Heart left ventricle (tissue), 16 donors: ENCODE measurements at regions not wholly inside any gene's neighbourhood (a gene's known extent, or its start where the extent isn't known, plus 50 kb on each side); places are given as distances from the start of the nearest gene placed in this dataset.

Experiments
- ATAC-seq, 4 donors: fragments of 200-7000 bp; cut with Tn5 transposase; one replicate each; pipeline ENCODE4 v1.9.1; 2020 to 2022; ENCODE audit warnings: moderate library complexity in 4 of 4, mild to moderate bottlenecking in 3 of 4, moderate number of reproducible peaks in 1 of 4
- DNase-seq, 5 donors: peaks; one replicate each; pipeline ENCODE4 v3.0.0-alpha.2; 2020
- H3K27ac ChIP-seq, 12 donors: fragments of 200-600 bp; sonication (generic) in 4 of 12; one replicate each; pipeline versions ENCODE4 v1.5.0 to v1.8.0; 2016 to 2022; ENCODE audit warnings: mild to moderate bottlenecking in 2 of 12
- H3K27me3 ChIP-seq, 9 donors: fragments of 200-600 bp; sonication (generic) in 2 of 9; one replicate each; pipeline versions ENCODE4 v1.5.1 to v1.8.0; 2016 to 2022; ENCODE audit warnings: mild to moderate bottlenecking in 3 of 9
- H3K36me3 ChIP-seq, 9 donors: fragments of 200-600 bp; sonication (generic) in 2 of 9; one replicate each; pipeline versions ENCODE4 v1.5.0 to v1.8.0; 2018 to 2022; ENCODE audit warnings: mild to moderate bottlenecking in 2 of 9
- H3K4me1 ChIP-seq, 12 donors: fragments of 200-600 bp; sonication (generic) in 4 of 12; one replicate each; pipeline versions ENCODE4 v1.5.0 to v1.8.0; 2016 to 2022; ENCODE audit warnings: mild to moderate bottlenecking in 3 of 12
- H3K4me3 ChIP-seq, 12 donors: fragments of 200-600 bp; sonication (generic) in 4 of 12; one replicate each; pipeline versions ENCODE4 v1.5.0 to v1.8.0; 2017 to 2022; ENCODE audit warnings: mild to moderate bottlenecking in 9 of 12, moderate library complexity in 4 of 12
- H3K9me3 ChIP-seq, 12 donors: fragments of 200-600 bp; sonication (generic) in 4 of 12; one replicate each; pipeline versions ENCODE4 v1.5.0 to v1.8.0; 2016 to 2022; ENCODE audit warnings: mild to moderate bottlenecking in 1 of 12
- CTCF ChIP-seq, 12 donors: fragments of 200-600 bp; sonication (generic) in 4 of 12; IDR thresholded peaks; one replicate each; pipeline versions ENCODE4 v1.5.0 to v1.8.0; 2018 to 2022; ENCODE audit warnings: antibody characterized with exemption in 12 of 12, mild to moderate bottlenecking in 5 of 12
- POLR2A ChIP-seq, 2 donors: fragments of 450-650 bp; IDR thresholded peaks; one replicate each; pipeline ENCODE4 v1.6.1; 2017; ENCODE audit warnings: antibody characterized with exemption in 2 of 2, mild to moderate bottlenecking in 2 of 2, moderate library complexity in 2 of 2
- WGBS, 4 donors: extraction: QIAGEN DNeasy Blood & Tissue Kit in 2 of 4; methylation state at CpG; one replicate each; pipeline versions ENCODE4 v1.1.5 to v1.1.7; 2013 to 2018; 5-methylcytosine and 5-hydroxymethylcytosine counted together
- intact Hi-C, 10 donors: fragments of 100-400 bp; cut with DNase I; formaldehyde crosslinking; loops; one replicate each; pipeline versions ENCODE4 v1.11.1 to v1.14.2; 2022
- donor health status: ischemic (EF 13 %, LVEDD 7.1; RV severe dilation, severe dysfunction).
- donor health status: healthy with polysubstance abuse.
- donor health status: DM: no; HTN: yes; CAD: no.
- donor health status: DM: no; HTN: no; CAD: no.
- donor health status: ischemic (EF 25% LVEDD 6.9; RV normal size, moderate dysfunction).
- donor health status: ischemic (EF 25% LVEDD 5.7; RV mildly dilated, moderate dysfunction).
- donor health status: healthy.
- donor health status: DM: yes; HTN: yes; CAD: no.
- donor health status: ischemic (EF 35%, LVEDD 5.7; RV mildly dilated, moderate dysfunction).
- donor health status: nonischemic (EF 11% LVEDD 7.7; RV severe dilation, severe dysfunction).
- donor health status: DM: yes; HTN: yes; CAD: no.
- donor health status: PGD.
- donor health status: ischemic (EF 29% LVEDD 5.4; RV normal size, mild dysfunction).
- donor health status: nonischemic (EF 23%, LVEDD 6.1; RV moderate dilation, normal function).

GRCh38 chr20:52364405-52364804 lies 172.8 kb upstream of the ZFP64 start:
- no peak for ATAC-seq
- 75 to 80% (median 79%) methylated on average over 1 of the region's 1 CpG for WGBS, 4 donors
- Histone ChIP-seq H3K27ac (no peak overlapping the region), H3K4me1 (no peaks in the 10 kb centered on the region), H3K36me3 (no peaks in the 10 kb centered on the region), H3K4me3 (no peak overlapping the region), H3K27me3 (peaks cover 0 to 4% (median 0%) of the 10 kb centered on the region in 9 donors), H3K9me3 (peaks cover 0 to 10% (median 0%) of the 10 kb centered on the region in 12 donors)
- intact Hi-C loops: no loop called here
- no peak for TF ChIP-seq CTCF (IDR thresholded peaks at IDR 0.05)
- no peak for DNase-seq

GRCh38 chr20:52361650-52362049 lies 170.1 kb upstream of the ZFP64 start:
- no peaks in the 10 kb centered on the region for H3K36me3 ChIP-seq
- intact Hi-C loops: no loop called here
- WGBS, 4 donors: 90 to 93% (median 91%) methylated on average over 3 of the region's 3 CpGs
- no peak overlapping the region for H3K27ac ChIP-seq
- peaks cover 0 to 5% (median 0%) of the 10 kb centered on the region in 12 donors for H3K9me3 ChIP-seq
- H3K4me1 ChIP-seq: no peaks in the 10 kb centered on the region
- peaks cover 0 to 5% (median 0%) of the 10 kb centered on the region in 9 donors for H3K27me3 ChIP-seq
- TF ChIP-seq CTCF (IDR thresholded peaks at IDR 0.05): no peak
- TF ChIP-seq POLR2A (IDR thresholded peaks at IDR 0.05): no peak
- no peak for DNase-seq
- ATAC-seq: no peak
- no peak overlapping the region for H3K4me3 ChIP-seq

GRCh38 chr20:52349806-52350205 lies 158.2 kb upstream of the ZFP64 start:
- no peaks in the 10 kb centered on the region for H3K36me3 ChIP-seq
- ATAC-seq: no peak
- DNase-seq: no peak
- H3K9me3 ChIP-seq: peaks cover 0 to 12% (median 0%) of the 10 kb centered on the region in 12 donors
- no peaks in the 10 kb centered on the region for H3K27me3 ChIP-seq
- intact Hi-C loops: no loop called here
- 31 to 58% (median 41%) methylated on average over 3 of the region's 3 CpGs for WGBS, 4 donors
- TF ChIP-seq CTCF (IDR thresholded peaks at IDR 0.05) (no peak), POLR2A (IDR thresholded peaks at IDR 0.05) (no peak)
- H3K27ac ChIP-seq: no peak overlapping the region
- H3K4me1 ChIP-seq: peaks cover 0 to 3% (median 0%) of the 10 kb centered on the region in 12 donors
- no peak overlapping the region for H3K4me3 ChIP-seq

GRCh38 chr20:52348434-52348833 lies 156.9 kb upstream of the ZFP64 start:
- H3K27ac ChIP-seq: no peak overlapping the region
- DNase-seq (no peak), ATAC-seq (no peak)
- WGBS, 4 donors: 58 to 74% (median 70%) methylated on average over 2 of the region's 2 CpGs
- peaks cover 0 to 3% (median 0%) of the 10 kb centered on the region in 12 donors for H3K4me1 ChIP-seq
- peaks cover 0 to 4% (median 0%) of the 10 kb centered on the region in 12 donors for H3K9me3 ChIP-seq
- intact Hi-C loops: no loop called here
- no peak for TF ChIP-seq CTCF (IDR thresholded peaks at IDR 0.05)
- no peak for TF ChIP-seq POLR2A (IDR thresholded peaks at IDR 0.05)
- H3K27me3 ChIP-seq: no peaks in the 10 kb centered on the region
- H3K4me3 ChIP-seq: no peak overlapping the region
- H3K36me3 ChIP-seq: no peaks in the 10 kb centered on the region
